Uterus (tissue), 3 donors: ENCODE measurements at regions not wholly inside any gene's neighbourhood (a gene's known extent, or its start where the extent isn't known, plus 50 kb on each side); places are given as distances from the start of the nearest gene placed in this dataset.

Experiments used
- DNase-seq, 2 donors: peaks; one replicate each; pipeline ENCODE4 v3.0.0-alpha.2; 2019 to 2020
- H3K27ac ChIP-seq, 2 donors: fragments of 200-600 bp; sonication (generic); 1 replicate in 1 of 2; 2 replicates in 1 of 2; pipeline ENCODE4 v1.5.1; 2016 to 2018
- H3K27me3 ChIP-seq, 2 donors: fragments of 200-600 bp; sonication (generic); one replicate each; pipeline ENCODE4 v1.5.1; 2018 to 2019; ENCODE audit warnings: control low read depth in 1 of 2
- H3K36me3 ChIP-seq, 2 donors: fragments of 200-600 bp; sonication (generic); one replicate each; pipeline ENCODE4 v1.5.1; 2019; ENCODE audit warnings: control low read depth in 1 of 2
- H3K4me1 ChIP-seq, 2 donors: fragments of 200-600 bp; sonication (generic); one replicate each; pipeline ENCODE4 v1.5.1; 2018 to 2019; ENCODE audit warnings: control low read depth in 1 of 2
- H3K4me3 ChIP-seq, 2 donors: fragments of 200-600 bp; sonication (generic); 1 replicate in 1 of 2; 2 replicates in 1 of 2; pipeline ENCODE4 v1.5.1; 2018 to 2019; ENCODE audit warnings: mild to moderate bottlenecking in 1 of 2
- H3K9me3 ChIP-seq, 2 donors: fragments of 200-600 bp; sonication (generic); one replicate each; pipeline ENCODE4 v1.5.1; 2019; ENCODE audit warnings: control low read depth in 1 of 2
- CTCF ChIP-seq, 4 experiments: fragments of 200-600 bp in 2 of 4; fragments of 450-650 bp in 2 of 4; sonication (generic) in 2 of 4; IDR thresholded peaks; one replicate each; pipeline ENCODE4 v1.5.1; 2016 to 2019; ENCODE audit warnings: antibody characterized with exemption in 4 of 4, mild to moderate bottlenecking in 2 of 4, moderate library complexity in 1 of 4
- POLR2A ChIP-seq, 2 donors: fragments of 450-650 bp; IDR thresholded peaks; one replicate each; pipeline ENCODE4 v1.6.1; 2016; ENCODE audit warnings: antibody characterized with exemption in 2 of 2, mild to moderate bottlenecking in 1 of 2, moderate library complexity in 1 of 2
- intact Hi-C: fragments of 100-400 bp; cut with DNase I; formaldehyde crosslinking; loops from one replicate; pipeline ENCODE4 v1.15.1; 2023; ENCODE audit warnings: low total_unique reads
- donor health status: DM: yes; HTN: yes; CAD: no.

- Histone ChIP-seq H3K27me3 (no peaks in the 10 kb centered on the region), H3K36me3 (no peaks in the 10 kb centered on the region), H3K27ac (no peak overlapping the region), H3K9me3 (no peaks in the 10 kb centered on the region), H3K4me1 (no peaks in the 10 kb centered on the region), H3K4me3 (no peak overlapping the region)
- intact Hi-C loops = no loop called here
- no peak for DNase-seq
- TF ChIP-seq POLR2A (IDR thresholded peaks at IDR 0.05) (no peak), CTCF (IDR thresholded peaks at IDR 0.05) (no peak)
Observed at GRCh38 chr17:27072885-27073284, 221.0 kb upstream of the WSB1 start.

- H3K4me3 ChIP-seq = no peak overlapping the region
Observed at GRCh38 chr17:27076814-27077213, 217.1 kb upstream of the WSB1 start.

GRCh38 chr17:27078296-27078695 is 215.6 kb upstream of the WSB1 start:
- Histone ChIP-seq H3K4me3 (no peak overlapping the region), H3K36me3 (no peaks in the 10 kb centered on the region), H3K27ac (no peak overlapping the region), H3K9me3 (no peaks in the 10 kb centered on the region), H3K27me3 (no peaks in the 10 kb centered on the region), H3K4me1 (no peaks in the 10 kb centered on the region)
- intact Hi-C loops = no loop called here
- no peak for TF ChIP-seq POLR2A (IDR thresholded peaks at IDR 0.05)
- TF ChIP-seq CTCF (IDR thresholded peaks at IDR 0.05) = no peak
- no peak for DNase-seq

More at GRCh38 chr17:27076814-27077213, 217.1 kb upstream of the WSB1 start:
- H3K36me3 ChIP-seq = no peaks in the 10 kb centered on the region
- H3K9me3 ChIP-seq = no peaks in the 10 kb centered on the region
- no peak for TF ChIP-seq CTCF (IDR thresholded peaks at IDR 0.05)
- TF ChIP-seq POLR2A (IDR thresholded peaks at IDR 0.05) = no peak
- H3K4me1 ChIP-seq = no peaks in the 10 kb centered on the region
- H3K27me3 ChIP-seq = no peaks in the 10 kb centered on the region
- intact Hi-C loops = no loop called here
- no peak overlapping the region for H3K27ac ChIP-seq
- DNase-seq = no peak

- TF ChIP-seq POLR2A (IDR thresholded peaks at IDR 0.05) (no peak), CTCF (IDR thresholded peaks at IDR 0.05) (no peak)
- Histone ChIP-seq H3K9me3 (no peaks in the 10 kb centered on the region), H3K27me3 (no peaks in the 10 kb centered on the region), H3K4me3 (no peak overlapping the region), H3K36me3 (no peaks in the 10 kb centered on the region), H3K27ac (no peak overlapping the region), H3K4me1 (no peaks in the 10 kb centered on the region)
- intact Hi-C loops = no loop called here
- DNase-seq = no peak
Observed at GRCh38 chr17:27079660-27080059, 214.3 kb upstream of the WSB1 start.

DNA sequence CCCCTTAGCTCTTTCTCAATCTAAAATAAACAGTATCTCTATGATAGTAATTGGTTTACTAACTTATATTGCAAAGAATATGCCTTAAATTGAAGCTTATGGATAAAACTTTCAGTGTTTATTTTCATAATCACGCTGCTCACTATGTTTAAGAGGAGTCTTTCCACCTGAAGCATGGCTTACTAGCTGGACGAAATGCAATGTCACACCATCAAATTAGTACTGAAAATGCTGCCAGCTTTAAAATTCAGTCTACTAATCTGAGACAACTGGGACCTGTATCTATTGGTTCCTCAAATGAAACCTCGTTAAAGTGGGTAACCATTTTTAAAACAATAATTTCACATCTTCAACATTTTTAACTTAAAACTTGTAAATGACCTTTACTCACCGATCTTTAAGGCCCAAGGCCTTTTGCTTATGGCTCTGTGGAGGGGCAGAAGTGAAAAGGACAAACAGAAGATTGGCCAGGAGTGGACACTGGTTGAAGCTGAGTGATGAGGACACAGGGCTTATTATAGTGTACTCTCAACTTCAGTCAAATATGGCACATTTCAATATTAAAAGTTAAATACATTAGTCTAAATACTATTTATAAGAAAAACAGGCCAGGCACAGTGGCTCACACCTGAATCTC is 212.8 kb upstream of the WSB1 start:
- intact Hi-C loops = no loop called here
- no peak for DNase-seq
- H3K27ac ChIP-seq = no peak overlapping the region
- no peaks in the 10 kb centered on the region for H3K36me3 ChIP-seq
- TF ChIP-seq POLR2A (IDR thresholded peaks at IDR 0.05) = no peak
- TF ChIP-seq CTCF (IDR thresholded peaks at IDR 0.05) = no peak
- H3K4me3 ChIP-seq = no peak overlapping the region
- no peaks in the 10 kb centered on the region for H3K4me1 ChIP-seq
- H3K9me3 ChIP-seq = no peaks in the 10 kb centered on the region
- H3K27me3 ChIP-seq = no peaks in the 10 kb centered on the region
